ES-I3 (cell line): ENCODE measurements at regions not wholly inside any gene's neighbourhood (a gene's known extent, or its start where the extent isn't known, plus 50 kb on each side); places are given as distances from the start of the nearest gene placed in this dataset.

Source experiments
- H3K36me3 ChIP-seq: 2 replicates; pipeline ENCODE4 v1.6.1; 2013; ENCODE audit warnings: mild to moderate bottlenecking, low read length, control low read depth, moderate library complexity; ENCODE audit not compliant: insufficient read depth
- H3K4me1 ChIP-seq: 2 replicates; pipeline ENCODE4 v1.6.1; 2013; ENCODE audit warnings: mild to moderate bottlenecking, control low read depth, low read length; ENCODE audit not compliant: insufficient read depth
- H3K9ac ChIP-seq: 2 replicates; pipeline ENCODE4 v1.6.1; 2013; ENCODE audit warnings: low read depth, mild to moderate bottlenecking, low read length, moderate library complexity
- H3K9me3 ChIP-seq: 2 replicates; pipeline ENCODE4 v1.6.1; 2013; ENCODE audit warnings: mild to moderate bottlenecking, low read length, moderate library complexity; ENCODE audit not compliant: control insufficient read depth, insufficient read depth

DNA sequence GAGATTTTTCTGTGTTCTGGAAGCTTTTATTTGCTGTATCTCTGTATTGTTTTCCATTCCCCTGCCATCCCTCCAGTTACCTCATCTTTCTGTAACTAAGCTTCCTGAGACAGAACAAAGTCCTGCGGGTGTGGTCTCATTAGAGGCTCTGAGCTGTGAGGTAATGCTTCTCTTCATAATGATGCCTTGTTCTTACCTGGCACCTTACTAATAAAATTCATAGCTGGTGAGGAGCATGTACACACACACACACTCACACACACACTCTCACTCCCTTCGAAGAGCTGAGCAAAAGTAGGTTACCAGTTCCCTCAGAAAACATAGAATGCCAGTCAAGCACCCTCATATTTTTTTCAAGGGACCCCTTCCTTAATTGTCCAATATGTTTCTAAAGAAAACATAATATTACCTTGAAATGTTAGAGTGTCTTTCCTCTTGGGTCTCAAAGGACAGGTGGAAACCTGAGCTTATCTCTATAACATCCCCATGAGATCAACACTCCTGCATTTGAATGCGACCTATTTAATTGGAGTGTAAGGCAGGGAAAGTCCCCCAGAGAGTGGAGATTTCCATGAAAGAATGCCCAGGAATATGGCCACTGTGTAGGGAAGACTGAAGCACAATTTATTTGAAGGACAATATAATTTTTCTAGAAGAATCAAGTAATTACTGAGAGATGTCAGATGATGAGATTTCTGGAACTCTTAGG, 161.6 kb upstream of the NCK2 start:
- Histone ChIP-seq H3K36me3 (no peaks in the 10 kb centered on the region), H3K9me3 (no peaks in the 10 kb centered on the region), H3K9ac (no peak overlapping the region), H3K4me1 (0 out of 2 replicates have a peak, but pooled peaks cover 3% of the 10 kb centered on the region)

- H3K9me3 ChIP-seq = no peaks in the 10 kb centered on the region
- H3K9ac ChIP-seq = no peak overlapping the region
- H3K4me1 ChIP-seq = peaks cover 7% of the 10 kb centered on the region; the same call in 1 of the 2 replicates
- no peaks in the 10 kb centered on the region for H3K36me3 ChIP-seq
These were observed 163.2 kb upstream of the NCK2 start for GRCh38 chr2:105581555-105581944.

DNA sequence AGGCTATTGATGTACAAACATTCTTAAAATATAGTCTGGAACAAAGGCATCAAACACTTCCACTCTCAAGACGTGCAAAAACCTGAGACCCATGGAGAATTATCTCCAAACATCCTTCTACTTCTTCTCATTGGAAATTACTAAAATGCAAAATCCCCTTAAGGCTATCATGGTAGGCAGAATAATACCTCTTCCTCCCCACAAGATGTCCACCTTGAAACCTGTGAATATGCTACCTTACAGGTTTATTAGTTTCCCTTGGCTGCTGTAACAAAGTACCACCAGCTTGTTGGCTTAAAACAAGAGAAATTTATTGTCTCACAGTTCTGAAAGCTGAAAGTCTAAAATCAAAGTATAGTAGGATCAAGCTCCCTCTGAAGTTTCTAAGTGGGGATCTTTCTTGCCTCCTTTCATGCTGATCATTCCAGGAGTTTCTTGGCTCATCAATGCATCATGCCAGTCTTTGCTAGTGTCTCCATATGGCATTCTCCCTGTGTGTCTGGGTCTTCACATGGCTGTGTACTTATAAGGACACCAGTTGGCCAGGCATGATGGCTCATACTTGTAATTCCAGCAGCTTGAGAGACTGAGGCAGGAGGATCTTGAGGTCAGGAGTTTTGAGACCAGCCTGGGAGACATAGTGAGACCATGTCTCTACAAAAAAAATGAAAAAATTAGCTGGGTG, 163.7 kb upstream of the NCK2 start:
- Histone ChIP-seq H3K9me3 (no peaks in the 10 kb centered on the region), H3K36me3 (no peaks in the 10 kb centered on the region), H3K4me1 (peaks cover 8% of the 10 kb centered on the region; the same call in 1 of the 2 replicates), H3K9ac (no peak overlapping the region)

- Histone ChIP-seq H3K9me3 (no peaks in the 10 kb centered on the region), H3K9ac (no peak overlapping the region), H3K36me3 (no peaks in the 10 kb centered on the region), H3K4me1 (peaks cover 8% of the 10 kb centered on the region; the same call in 1 of the 2 replicates)
These were observed 164.5 kb upstream of the NCK2 start for GRCh38 chr2:105580216-105580615.

DNA sequence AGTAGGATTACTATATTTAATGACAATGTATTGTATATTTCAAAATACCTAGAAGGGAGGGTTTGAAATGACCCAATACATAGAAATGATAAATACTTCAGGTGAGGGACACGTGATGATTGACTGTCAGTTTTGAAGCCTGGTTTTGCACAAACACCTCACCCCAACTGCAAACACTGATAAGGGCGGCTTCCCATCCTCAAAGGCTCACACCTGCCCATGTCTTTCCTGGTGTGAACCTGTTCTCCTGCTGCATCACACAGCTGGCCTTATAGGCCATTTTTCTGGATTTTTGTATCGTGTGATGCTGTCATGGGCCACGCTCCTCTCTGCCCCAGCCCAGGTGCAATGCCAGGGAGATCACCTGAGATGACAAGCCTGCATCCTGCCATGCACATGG, 166.5 kb upstream of the NCK2 start:
- Histone ChIP-seq H3K36me3 (no peaks in the 10 kb centered on the region), H3K4me1 (peaks cover 8% of the 10 kb centered on the region; the same call in 1 of the 2 replicates), H3K9ac (no peak overlapping the region), H3K9me3 (no peaks in the 10 kb centered on the region)

- Histone ChIP-seq H3K9ac (no peak overlapping the region), H3K9me3 (no peaks in the 10 kb centered on the region), H3K36me3 (no peaks in the 10 kb centered on the region), H3K4me1 (peaks cover 6% of the 10 kb centered on the region; the same call in 1 of the 2 replicates)
These were observed 166.9 kb upstream of the NCK2 start for GRCh38 chr2:105577762-105578161.

GRCh38 chr2:105576440-105577241, 168.1 kb upstream of the NCK2 start:
- Histone ChIP-seq H3K9me3 (no peaks in the 10 kb centered on the region), H3K36me3 (no peaks in the 10 kb centered on the region), H3K9ac (0 out of 2 replicates have a peak overlapping the region, but pooled peaks have one; percentile 3), H3K4me1 (peaks cover 4% of the 10 kb centered on the region; the same call in 1 of the 2 replicates)

DNA sequence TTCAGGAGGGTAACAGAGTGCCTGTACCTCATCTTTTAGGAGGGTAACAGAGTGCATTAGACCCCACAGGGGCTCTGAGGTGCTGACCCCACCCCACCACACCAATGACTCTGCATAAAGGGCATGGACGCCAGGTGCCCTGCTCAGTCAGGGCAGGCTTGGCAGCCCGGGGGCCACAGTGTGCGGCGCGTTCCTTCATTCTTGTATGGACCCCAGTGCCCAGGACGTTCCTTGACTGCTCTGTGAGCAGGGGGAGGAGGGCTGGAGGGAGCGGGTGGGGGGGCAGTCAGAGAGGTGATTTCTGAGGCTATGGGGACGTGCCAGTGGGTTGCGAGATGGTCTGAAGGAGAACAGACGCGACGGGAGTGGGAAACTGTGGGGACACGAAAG, 168.7 kb upstream of the NCK2 start:
- no peaks in the 10 kb centered on the region for H3K36me3 ChIP-seq
- no peak overlapping the region for H3K9ac ChIP-seq
- H3K4me1 ChIP-seq = peaks cover 4% of the 10 kb centered on the region; the same call in 1 of the 2 replicates
- H3K9me3 ChIP-seq = no peaks in the 10 kb centered on the region

DNA sequence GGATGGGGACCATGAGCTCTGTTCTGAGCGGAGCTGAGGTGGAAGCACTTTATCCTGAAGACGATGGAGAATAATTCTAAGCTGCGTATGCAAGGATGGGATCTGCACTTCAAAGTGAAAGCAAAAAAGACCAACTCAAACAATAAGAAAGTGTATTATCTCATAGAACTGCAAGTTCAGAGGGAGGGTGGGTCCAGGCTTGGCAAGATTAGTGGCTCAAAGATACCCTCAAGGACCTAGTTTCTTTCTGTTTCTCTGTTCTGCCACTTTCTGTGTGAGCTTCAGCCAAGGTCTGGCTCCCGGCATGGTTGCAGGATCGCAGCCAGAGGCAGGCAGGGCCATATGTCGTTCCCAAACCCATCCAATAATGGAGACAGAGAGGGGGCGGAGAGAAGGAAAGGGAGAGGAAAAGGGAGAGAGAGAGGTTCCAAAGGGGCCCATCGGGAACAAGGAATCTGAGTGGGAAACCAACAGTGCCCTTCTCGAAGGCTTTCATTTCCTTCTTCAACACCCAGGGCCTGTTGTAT, 169.2 kb upstream of the NCK2 start:
- no peaks in the 10 kb centered on the region for H3K9me3 ChIP-seq
- H3K4me1 ChIP-seq = peaks cover 4% of the 10 kb centered on the region; the same call in 1 of the 2 replicates
- H3K9ac ChIP-seq = no peak overlapping the region
- no peaks in the 10 kb centered on the region for H3K36me3 ChIP-seq

GRCh38 chr2:105574796-105575344, 169.8 kb upstream of the NCK2 start:
- no peaks in the 10 kb centered on the region for H3K9me3 ChIP-seq
- no peaks in the 10 kb centered on the region for H3K36me3 ChIP-seq
- peaks cover 4% of the 10 kb centered on the region; the same call in 1 of the 2 replicates for H3K4me1 ChIP-seq
- no peak overlapping the region for H3K9ac ChIP-seq

GRCh38 chr2:105573910-105574655, 170.6 kb upstream of the NCK2 start:
- Histone ChIP-seq H3K36me3 (no peaks in the 10 kb centered on the region), H3K9ac (no peak overlapping the region), H3K4me1 (peaks cover 4% of the 10 kb centered on the region; the same call in 1 of the 2 replicates), H3K9me3 (no peaks in the 10 kb centered on the region)

DNA sequence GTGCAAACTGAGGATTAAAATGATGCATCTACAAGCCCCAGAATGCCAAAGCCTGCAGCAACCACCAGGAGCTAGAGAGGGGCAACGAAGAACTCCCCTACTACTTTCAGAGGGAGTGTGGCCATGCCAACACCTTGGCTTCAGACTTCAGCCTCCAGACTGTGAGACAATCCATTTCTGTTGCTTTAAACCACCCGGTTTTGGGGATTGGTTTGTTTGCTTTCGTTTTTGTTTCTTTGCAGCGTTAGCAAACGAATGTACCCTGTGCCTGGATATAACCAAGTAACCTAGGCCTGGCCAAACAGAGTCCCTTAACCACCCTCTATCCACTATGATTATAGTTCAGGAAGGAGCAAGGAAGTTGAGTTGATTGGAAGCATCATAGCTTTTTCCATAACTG, 171.2 kb upstream of the NCK2 start:
- Histone ChIP-seq H3K36me3 (no peaks in the 10 kb centered on the region), H3K9me3 (no peaks in the 10 kb centered on the region), H3K9ac (no peak overlapping the region), H3K4me1 (peaks cover 4% of the 10 kb centered on the region; the same call in 1 of the 2 replicates)

- Histone ChIP-seq H3K36me3 (no peaks in the 10 kb centered on the region), H3K4me1 (peaks cover under 1% of the 10 kb centered on the region; the same call in 1 of the 2 replicates), H3K9me3 (no peaks in the 10 kb centered on the region), H3K9ac (no peak overlapping the region)
These were observed 172.7 kb upstream of the FHL2 start for GRCh38 chr2:105571445-105571987.
